CD14-positive monocyte (primary cell): ENCODE measurements at regions not wholly inside any gene's neighbourhood (a gene's known extent, or its start where the extent isn't known, plus 50 kb on each side); places are given as distances from the start of the nearest gene placed in this dataset.

ENCODE experiments used
- DNase-seq, 3 donors: peaks; one replicate each; pipeline ENCODE4 v3.0.0-alpha.2; 2011 to 2022
- H2AFZ ChIP-seq: 2 replicates; pipeline ENCODE4 v1.6.0; 2012; ENCODE audit warnings: mild to moderate bottlenecking, low read depth, low read length, inconsistent platforms; ENCODE audit not compliant: insufficient read depth, poor library complexity, severe bottlenecking
- H3K27ac ChIP-seq, 2 donors: 1 replicate in 1 of 2; 2 replicates in 1 of 2; pipeline ENCODE4 v1.5.1; 2012 to 2013; ENCODE audit warnings: low read length in 2 of 2, control low read depth in 1 of 2, inconsistent platforms in 1 of 2, low read depth in 1 of 2, mild to moderate bottlenecking in 1 of 2
- H3K27me3 ChIP-seq, 2 donors: one replicate each; pipeline versions ENCODE4 v1.6.0 to v1.6.1; 2011 to 2013; ENCODE audit warnings: low read length in 2 of 2; ENCODE audit not compliant: control insufficient read depth in 2 of 2, insufficient read depth in 2 of 2
- H3K36me3 ChIP-seq, 2 donors: replicated peaks in 1 of 2; 1 replicate in 1 of 2; 2 replicates in 1 of 2; pipeline versions ENCODE4 v1.5.1 to v1.6.1; 2012 to 2013; ENCODE audit warnings: low read length in 2 of 2, control low read depth in 1 of 2, inconsistent platforms in 1 of 2, mild to moderate bottlenecking in 1 of 2; ENCODE audit not compliant: insufficient read depth in 2 of 2, control insufficient read depth in 1 of 2
- H3K4me1 ChIP-seq, 2 donors: 1 replicate in 1 of 2; 2 replicates in 1 of 2; pipeline versions ENCODE4 v1.5.1 to v1.6.1; 2012 to 2013; ENCODE audit warnings: low read length in 2 of 2, control low read depth in 1 of 2, inconsistent platforms in 1 of 2, mild to moderate bottlenecking in 1 of 2, moderate library complexity in 1 of 2; ENCODE audit not compliant: insufficient read depth in 2 of 2, control insufficient read depth in 1 of 2
- H3K4me2 ChIP-seq: replicated peaks from 2 replicates; pipeline ENCODE3; 2012; ENCODE audit warnings: low read length, moderate library complexity, mild to moderate bottlenecking; ENCODE audit not compliant: poor library complexity, severe bottlenecking; ENCODE audit errors: extremely low read depth
- H3K4me3 ChIP-seq, 3 experiments: fragments of 200-600 bp in 1 of 3; sonication (generic) in 1 of 3; replicated peaks in 1 of 3; 1 replicate in 2 of 3; 2 replicates in 1 of 3; pipeline ENCODE4 v1.5.1; 2011 to 2013; ENCODE audit warnings: low read length in 3 of 3, mild to moderate bottlenecking in 3 of 3, control low read depth in 2 of 3, low read depth in 2 of 3, inconsistent platforms in 1 of 3, moderate library complexity in 1 of 3
- H3K79me2 ChIP-seq: 2 replicates; pipeline ENCODE4 v1.6.0; 2012; ENCODE audit warnings: mild to moderate bottlenecking, control low read depth, inconsistent platforms, low read length, moderate library complexity; ENCODE audit not compliant: insufficient read depth
- H3K9ac ChIP-seq: 2 replicates; pipeline ENCODE4 v1.6.0; 2017; ENCODE audit warnings: low read length, mild to moderate bottlenecking; ENCODE audit not compliant: insufficient read depth, poor library complexity, severe bottlenecking
- H3K9me3 ChIP-seq, 2 donors: replicated peaks in 1 of 2; 1 replicate in 1 of 2; 2 replicates in 1 of 2; pipeline versions ENCODE4 v1.5.1 to v1.6.1; 2012 to 2013; ENCODE audit warnings: low read length in 2 of 2, control low read depth in 1 of 2; ENCODE audit not compliant: control insufficient read depth in 1 of 2, insufficient read depth in 1 of 2
- H4K20me1 ChIP-seq: 2 replicates; pipeline ENCODE4 v1.6.0; 2012; ENCODE audit warnings: mild to moderate bottlenecking, low read length, control low read depth, moderate library complexity; ENCODE audit not compliant: insufficient read depth
- H3K27ac Mint-ChIP-seq, 7 donors: one replicate each; pipeline ENCODE4 v1.8.0; 2020; ENCODE audit warnings: mild to moderate bottlenecking in 7 of 7, mixed read lengths in 7 of 7, moderate library complexity in 6 of 7, inconsistent platforms in 2 of 7
- H3K27me3 Mint-ChIP-seq, 3 donors: one replicate each; pipeline ENCODE4 v1.8.0; 2021 to 2022; ENCODE audit warnings: low read depth in 3 of 3, mild to moderate bottlenecking in 3 of 3, mixed read lengths in 3 of 3, moderate library complexity in 3 of 3, inconsistent platforms in 1 of 3
- H3K36me3 Mint-ChIP-seq, 2 donors: one replicate each; pipeline ENCODE4 v1.8.0; 2020; ENCODE audit warnings: mixed read lengths in 2 of 2, inconsistent platforms in 1 of 2, mild to moderate bottlenecking in 1 of 2
- H3K4me1 Mint-ChIP-seq: one replicate; pipeline ENCODE4 v1.8.0; 2020; ENCODE audit warnings: mild to moderate bottlenecking, mixed read lengths
- H3K4me3 Mint-ChIP-seq, 2 donors: one replicate each; pipeline ENCODE4 v1.8.0; 2020; ENCODE audit warnings: mild to moderate bottlenecking in 2 of 2, mixed read lengths in 2 of 2, moderate library complexity in 1 of 2
- H3K9me3 Mint-ChIP-seq, 7 donors: one replicate each; pipeline ENCODE4 v1.8.0; 2020 to 2022; ENCODE audit warnings: mixed read lengths in 7 of 7, mild to moderate bottlenecking in 6 of 7, moderate library complexity in 6 of 7, inconsistent platforms in 2 of 7
- WGBS: methylation state at CpG from one replicate; pipeline ENCODE4 v1.1.5; 2013; ENCODE audit warnings: missing lambda C conversion rate; ENCODE audit not compliant: insufficient coverage; 5-methylcytosine and 5-hydroxymethylcytosine counted together
- intact Hi-C, 2 donors: fragments of 100-400 bp; cut with micrococcal nuclease; formaldehyde crosslinking; loops; one replicate each; pipeline versions ENCODE4 v1.15.0 to v1.15.1; 2023
- TF ChIP-seq, protein P1 (sequence below): fragments of 200-600 bp; IDR thresholded peaks from one replicate; pipeline ENCODE4 v1.8.0; 2022; ENCODE audit warnings: antibody characterized with exemption, mild to moderate bottlenecking

DNA sequence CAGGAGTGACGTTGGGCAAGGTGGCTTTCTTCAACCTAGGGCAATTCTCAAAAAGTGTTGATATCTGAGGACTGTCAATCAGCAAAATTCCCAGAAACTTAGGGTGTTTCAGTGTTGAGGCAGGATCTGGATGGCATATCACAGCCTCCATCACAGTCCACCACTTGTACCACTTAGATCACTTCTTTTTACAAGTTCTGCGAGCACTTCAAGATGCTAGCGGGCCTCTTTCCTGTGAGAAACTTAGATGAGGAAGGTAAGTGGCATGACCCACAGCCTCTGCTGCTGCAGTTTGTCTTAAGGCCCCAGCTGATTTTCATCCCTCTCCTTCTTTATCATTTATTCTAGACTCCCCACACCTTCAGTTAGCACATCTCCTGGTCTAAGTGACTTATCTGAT is 295.4 kb upstream of the ZNF521 start:
- intact Hi-C loops = no loop called here

GRCh38 chr18:25646971-25647370 is 295.0 kb upstream of the ZNF521 start:
- Histone ChIP-seq H3K4me2 (no peak overlapping the region), H3K36me3 (no peaks in the 10 kb centered on the region), H2AFZ (no peak overlapping the region), H3K79me2 (no peaks in the 10 kb centered on the region), H3K4me1 (no peaks in the 10 kb centered on the region), H3K9me3 (peaks cover 0 to 2% of the 10 kb centered on the region in 2 donors), H3K27me3 (no peaks in the 10 kb centered on the region), H3K9ac (no peak overlapping the region), H3K27ac (no peak overlapping the region), H4K20me1 (no peaks in the 10 kb centered on the region), H3K4me3 (no peak overlapping the region)
- H3K4me3 Mint-ChIP-seq = no peak overlapping the region
- no peaks in the 10 kb centered on the region for H3K36me3 Mint-ChIP-seq
- TF ChIP-seq, protein P1, sequence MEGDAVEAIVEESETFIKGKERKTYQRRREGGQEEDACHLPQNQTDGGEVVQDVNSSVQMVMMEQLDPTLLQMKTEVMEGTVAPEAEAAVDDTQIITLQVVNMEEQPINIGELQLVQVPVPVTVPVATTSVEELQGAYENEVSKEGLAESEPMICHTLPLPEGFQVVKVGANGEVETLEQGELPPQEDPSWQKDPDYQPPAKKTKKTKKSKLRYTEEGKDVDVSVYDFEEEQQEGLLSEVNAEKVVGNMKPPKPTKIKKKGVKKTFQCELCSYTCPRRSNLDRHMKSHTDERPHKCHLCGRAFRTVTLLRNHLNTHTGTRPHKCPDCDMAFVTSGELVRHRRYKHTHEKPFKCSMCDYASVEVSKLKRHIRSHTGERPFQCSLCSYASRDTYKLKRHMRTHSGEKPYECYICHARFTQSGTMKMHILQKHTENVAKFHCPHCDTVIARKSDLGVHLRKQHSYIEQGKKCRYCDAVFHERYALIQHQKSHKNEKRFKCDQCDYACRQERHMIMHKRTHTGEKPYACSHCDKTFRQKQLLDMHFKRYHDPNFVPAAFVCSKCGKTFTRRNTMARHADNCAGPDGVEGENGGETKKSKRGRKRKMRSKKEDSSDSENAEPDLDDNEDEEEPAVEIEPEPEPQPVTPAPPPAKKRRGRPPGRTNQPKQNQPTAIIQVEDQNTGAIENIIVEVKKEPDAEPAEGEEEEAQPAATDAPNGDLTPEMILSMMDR = no peak
- peaks cover 0 to 3% (median 0%) of the 10 kb centered on the region in 3 donors for H3K27me3 Mint-ChIP-seq
- intact Hi-C loops = no loop called here
- H3K9me3 Mint-ChIP-seq = peaks cover 2 to 11% (median 5%) of the 10 kb centered on the region in 7 donors
- H3K27ac Mint-ChIP-seq = no peak overlapping the region
- H3K4me1 Mint-ChIP-seq = no peaks in the 10 kb centered on the region
- DNase-seq = no peak

More for the DNA sequence above, 295.4 kb upstream of the ZNF521 start:
- Histone ChIP-seq H3K79me2 (no peaks in the 10 kb centered on the region), H3K4me1 (no peaks in the 10 kb centered on the region), H3K36me3 (no peaks in the 10 kb centered on the region), H3K4me3 (no peak overlapping the region), H3K27me3 (no peaks in the 10 kb centered on the region), H3K9ac (no peak overlapping the region), H3K9me3 (peaks cover 0 to 2% of the 10 kb centered on the region in 2 donors), H3K4me2 (no peak overlapping the region), H4K20me1 (no peaks in the 10 kb centered on the region), H3K27ac (no peak overlapping the region), H2AFZ (no peak overlapping the region)
- TF ChIP-seq, protein P1 = no peak
- Mint-ChIP-seq H3K4me1 (no peaks in the 10 kb centered on the region), H3K9me3 (peaks cover 2 to 11% (median 5%) of the 10 kb centered on the region in 7 donors), H3K36me3 (no peaks in the 10 kb centered on the region), H3K27me3 (peaks cover 0 to 3% (median 0%) of the 10 kb centered on the region in 3 donors), H3K4me3 (no peak overlapping the region), H3K27ac (no peak overlapping the region)
- no CpG with 5 or more reads among the region's 3 CpGs for WGBS
- DNase-seq = no peak
